GM18505 (cell line): ENCODE measurements at regions not wholly inside any gene's neighbourhood (a gene's known extent, or its start where the extent isn't known, plus 50 kb on each side); places are given as distances from the start of the nearest gene placed in this dataset.
A peak's percentile ranks its signal among the peaks of the same experiment; 100 is the strongest.

Source experiments
- ATAC-seq: cut with Tn5 transposase; IDR thresholded peaks from one replicate; pipeline ENCODE4 v1.9.1; 2021; ENCODE audit not compliant: unreplicated experiment
- POLR2A ChIP-seq: IDR thresholded peaks from 4 replicates; pipeline ENCODE4 v1.6.1; 2011; ENCODE audit warnings: borderline replicate concordance; ENCODE audit not compliant: insufficient read depth, insufficient read length; ENCODE audit errors: extremely low read depth

GRCh38 chr6:125512621-125513020 lies 210.9 kb upstream of the HDDC2 start:
- peak; percentile 68 for ATAC-seq
- TF ChIP-seq POLR2A: no peak

GRCh38 chr6:125513978-125514377 lies 212.2 kb upstream of the HDDC2 start:
- ATAC-seq: no peak
- no peak for TF ChIP-seq POLR2A

GRCh38 chr6:125516644-125517043 lies 214.9 kb upstream of the HDDC2 start:
- no peak for TF ChIP-seq POLR2A
- ATAC-seq: no peak

- no peak for TF ChIP-seq POLR2A
- ATAC-seq: no peak
Observed at GRCh38 chr6:125519367-125519766, 217.6 kb upstream of the HDDC2 start.

- ATAC-seq: no peak
- no peak for TF ChIP-seq POLR2A
Observed at GRCh38 chr6:125524356-125524755, 222.6 kb upstream of the HDDC2 start.

GRCh38 chr6:125526007-125526720 lies 223.3 kb upstream of the HEY2 start:
- ATAC-seq: no peak
- TF ChIP-seq POLR2A: no peak

GRCh38 chr6:125528621-125529041 lies 220.8 kb upstream of the HEY2 start:
- no peak for TF ChIP-seq POLR2A
- no peak for ATAC-seq

GRCh38 chr6:125529061-125529460 lies 220.4 kb upstream of the HEY2 start:
- ATAC-seq: no peak

GRCh38 chr6:125533710-125534397 lies 215.6 kb upstream of the HEY2 start:
- no peak for ATAC-seq
- TF ChIP-seq POLR2A: no peak

More at GRCh38 chr6:125529061-125529460, 220.4 kb upstream of the HEY2 start:
- TF ChIP-seq POLR2A: no peak

GRCh38 chr6:125534430-125535263 lies 214.8 kb upstream of the HEY2 start:
- ATAC-seq: no peak

GRCh38 chr6:125537090-125537489 lies 212.3 kb upstream of the HEY2 start:
- ATAC-seq: no peak

More at GRCh38 chr6:125534430-125535263, 214.8 kb upstream of the HEY2 start:
- no peak for TF ChIP-seq POLR2A

GRCh38 chr6:125539892-125540291 lies 209.5 kb upstream of the HEY2 start:
- ATAC-seq: no peak
- no peak for TF ChIP-seq POLR2A

More at GRCh38 chr6:125537090-125537489, 212.3 kb upstream of the HEY2 start:
- TF ChIP-seq POLR2A: no peak

GRCh38 chr6:125544819-125545218 lies 204.6 kb upstream of the HEY2 start:
- TF ChIP-seq POLR2A: no peak
- no peak for ATAC-seq

- no peak for ATAC-seq
- no peak for TF ChIP-seq POLR2A
Observed at GRCh38 chr6:125546841-125547251, 202.6 kb upstream of the HEY2 start.

GRCh38 chr6:125547381-125547780 lies 202.1 kb upstream of the HEY2 start:
- no peak for TF ChIP-seq POLR2A
- no peak for ATAC-seq
